AG09309 (cell line): ENCODE measurements at regions not wholly inside any gene's neighbourhood (a gene's known extent, or its start where the extent isn't known, plus 50 kb on each side); places are given as distances from the start of the nearest gene placed in this dataset.
"Not testable (repeated sequence)": the region's sequence is repeated elsewhere in the genome, so short reads cannot be mapped to it uniquely, and the experiment has no call there.

Source experiments
- DNase-seq: peaks from one replicate; pipeline ENCODE4 v3.0.0-alpha.2; 2010; ENCODE audit warnings: low read depth
- H3K4me3 ChIP-seq: 2 replicates; pipeline ENCODE4 v1.5.1; 2011; ENCODE audit warnings: mild to moderate bottlenecking, low read depth, low read length, moderate library complexity; ENCODE audit not compliant: control insufficient read depth
- CTCF ChIP-seq: IDR thresholded peaks from 2 replicates; pipeline ENCODE4 v1.5.1; 2011; ENCODE audit warnings: mild to moderate bottlenecking, low read depth, low read length, inconsistent platforms; ENCODE audit not compliant: insufficient read depth, control insufficient read depth; ENCODE audit errors: missing control alignments

DNA sequence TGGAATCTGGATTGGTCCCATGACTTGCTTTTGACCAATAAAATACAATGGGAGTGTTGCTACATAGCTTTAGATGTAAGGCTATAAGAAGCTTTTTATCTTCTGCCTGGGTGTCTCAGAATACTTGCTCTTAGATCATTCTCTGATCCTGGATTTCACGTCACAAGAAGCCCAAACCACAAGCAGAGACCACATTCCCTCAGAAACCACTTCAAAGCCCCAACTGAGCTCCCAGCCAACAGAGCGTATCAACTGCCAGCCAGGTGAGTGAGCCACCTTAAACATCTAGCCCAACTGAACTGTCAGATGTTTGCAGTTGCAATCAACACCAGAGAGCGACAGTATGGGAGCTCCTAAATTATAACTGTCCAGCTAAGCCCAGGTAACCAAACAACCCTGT, 687.1 kb downstream of the TLE1 start:
- H3K4me3 ChIP-seq: no peak overlapping the region
- no peak for TF ChIP-seq CTCF
- no peak for DNase-seq

- DNase-seq: peak; percentile 45
- TF ChIP-seq CTCF: no peak
- no peak overlapping the region for H3K4me3 ChIP-seq
Observed at GRCh38 chr9:80995759-80996158, 693.6 kb downstream of the TLE1 start.

- no peak for TF ChIP-seq CTCF
- no peak overlapping the region for H3K4me3 ChIP-seq
- DNase-seq: no peak
Observed at GRCh38 chr9:80994892-80995291, 694.5 kb downstream of the TLE1 start.

DNA sequence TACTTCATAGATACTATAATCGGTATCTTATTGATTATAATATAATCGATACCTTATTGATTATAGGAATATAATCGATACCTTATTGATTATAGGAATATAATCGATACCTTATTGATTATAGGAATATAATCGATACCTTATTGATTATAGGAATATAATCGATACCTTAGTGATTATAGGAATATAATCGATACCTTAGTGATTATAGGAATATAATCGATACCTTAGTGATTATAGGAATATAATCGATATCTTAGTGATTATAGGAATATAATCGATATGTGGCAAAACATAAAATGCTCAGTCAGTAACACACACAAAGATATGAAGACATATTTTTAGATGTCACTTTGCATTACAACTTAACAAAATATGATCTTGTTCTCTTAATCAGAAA, 703.8 kb downstream of the TLE1 start:
- H3K4me3 ChIP-seq, DNase-seq: not testable (repeated sequence)

DNA sequence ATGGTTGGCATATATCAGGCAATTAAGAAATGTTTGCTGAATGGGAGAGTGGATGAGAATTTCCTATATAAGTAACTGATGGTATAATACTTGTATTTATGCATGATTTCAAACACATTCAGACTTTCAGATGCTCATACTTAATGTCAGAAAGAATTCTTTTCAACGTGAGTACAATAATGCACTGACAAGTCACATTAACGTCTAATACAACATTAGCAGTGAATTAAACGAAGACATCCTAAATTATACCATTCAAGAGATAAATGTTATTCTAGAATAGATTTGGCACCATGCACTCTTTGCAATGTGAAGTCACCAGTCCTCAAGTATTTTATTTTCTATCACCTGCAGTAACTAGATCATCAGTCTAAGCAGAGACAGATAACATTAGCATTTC, 712.9 kb downstream of the TLE1 start:
- no peak for DNase-seq
- TF ChIP-seq CTCF: no peak
- no peak overlapping the region for H3K4me3 ChIP-seq

DNA sequence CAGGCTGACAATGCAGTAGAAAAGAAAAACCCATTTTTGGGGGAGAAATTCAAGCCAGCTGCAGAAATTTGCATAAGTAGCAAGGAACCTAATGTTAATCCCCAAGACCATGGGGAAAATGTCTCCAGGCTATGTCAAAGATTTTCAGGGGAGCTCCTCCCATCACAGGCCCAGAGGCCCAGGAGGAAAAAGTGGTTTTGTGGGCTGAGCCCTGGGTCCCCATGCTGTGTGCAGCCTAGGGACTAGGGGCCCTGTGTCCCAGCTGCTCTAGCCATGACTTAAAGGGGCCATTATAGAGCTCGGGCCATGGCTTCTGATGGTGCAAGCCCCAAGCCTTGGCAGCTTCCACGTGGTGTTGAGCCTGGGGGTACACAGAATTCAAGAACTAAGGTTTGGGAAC, 719.0 kb downstream of the TLE1 start:
- H3K4me3 ChIP-seq, DNase-seq: not testable (repeated sequence)

DNA sequence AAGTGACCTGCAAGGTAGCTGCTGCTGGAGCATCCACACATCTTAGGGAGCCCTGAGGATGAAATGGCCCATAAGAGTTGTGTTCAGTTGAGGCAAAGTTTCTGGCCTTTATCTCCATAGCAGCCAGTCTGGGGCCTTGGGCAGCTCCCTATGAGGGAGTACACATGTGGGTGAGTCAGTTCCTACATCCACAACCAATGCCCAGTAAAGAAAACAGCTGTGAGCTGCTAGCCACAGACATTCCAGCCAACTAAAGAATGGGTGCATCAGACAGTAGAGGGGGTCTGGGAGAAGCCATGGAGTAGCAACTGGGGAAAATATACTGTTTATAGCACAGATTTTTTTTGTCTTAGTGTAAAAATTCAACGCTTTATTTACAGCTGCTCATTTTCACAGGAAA, 720.7 kb downstream of the TLE1 start:
- DNase-seq: peak; percentile 42
- peak; percentile 21 for TF ChIP-seq CTCF
- H3K4me3 ChIP-seq: no peak overlapping the region

- no peak for DNase-seq
- TF ChIP-seq CTCF: no peak
- H3K4me3 ChIP-seq: no peak overlapping the region
Observed at GRCh38 chr9:80964914-80965313, 724.4 kb downstream of the TLE1 start.
